NCI-H2196 treated with DMSO at 0.1 percent for 48 hours (cell line): ENCODE measurements at regions not wholly inside any gene's neighbourhood (a gene's known extent, or its start where the extent isn't known, plus 50 kb on each side); places are given as distances from the start of the nearest gene placed in this dataset.

ENCODE experiments used
- DNase-seq: peaks from one replicate; lab custom pipeline; 2025; ENCODE audit not compliant: unreplicated experiment; lab: John Stamatoyannopoulos, UW

DNA sequence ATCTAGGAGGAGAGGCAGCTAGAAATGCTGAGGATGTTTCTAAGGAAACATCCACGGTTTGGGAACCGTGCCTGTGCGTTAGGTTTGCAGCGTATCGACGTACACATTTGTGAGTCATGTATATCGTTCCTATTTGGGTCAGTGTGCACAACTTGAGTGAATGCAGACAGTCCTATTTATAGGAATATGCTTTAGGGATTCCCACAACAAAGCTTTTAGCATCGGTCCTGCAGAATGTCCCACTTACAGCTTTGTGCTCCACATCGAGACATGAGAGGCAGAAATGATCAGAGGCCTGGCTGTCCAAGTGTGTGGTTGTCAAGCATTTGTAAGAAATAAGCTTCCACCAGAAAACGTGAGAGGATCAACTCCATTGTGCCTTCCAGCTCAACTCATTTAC is 1282.7 kb upstream of the WWC1 start:
- no peak for DNase-seq

DNA sequence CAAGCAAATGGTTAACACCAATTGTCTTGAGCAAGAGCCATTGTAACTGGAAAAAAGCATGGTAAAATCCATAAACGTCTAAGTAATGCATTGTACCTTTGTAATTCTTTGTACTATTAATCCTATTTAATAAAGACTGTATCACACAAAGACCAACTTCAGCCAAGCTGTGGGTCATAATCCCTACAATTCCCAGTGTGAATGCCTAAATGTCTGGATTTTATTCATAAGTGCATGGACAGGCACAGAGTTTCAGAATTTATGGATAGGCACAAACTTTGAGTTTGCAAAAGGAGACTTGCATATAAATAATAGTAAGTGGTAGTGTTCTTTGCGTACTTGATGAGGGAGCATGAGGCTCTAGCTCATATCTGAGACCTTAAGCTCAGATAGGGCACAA is 1280.2 kb upstream of the WWC1 start:
- no peak for DNase-seq

DNA sequence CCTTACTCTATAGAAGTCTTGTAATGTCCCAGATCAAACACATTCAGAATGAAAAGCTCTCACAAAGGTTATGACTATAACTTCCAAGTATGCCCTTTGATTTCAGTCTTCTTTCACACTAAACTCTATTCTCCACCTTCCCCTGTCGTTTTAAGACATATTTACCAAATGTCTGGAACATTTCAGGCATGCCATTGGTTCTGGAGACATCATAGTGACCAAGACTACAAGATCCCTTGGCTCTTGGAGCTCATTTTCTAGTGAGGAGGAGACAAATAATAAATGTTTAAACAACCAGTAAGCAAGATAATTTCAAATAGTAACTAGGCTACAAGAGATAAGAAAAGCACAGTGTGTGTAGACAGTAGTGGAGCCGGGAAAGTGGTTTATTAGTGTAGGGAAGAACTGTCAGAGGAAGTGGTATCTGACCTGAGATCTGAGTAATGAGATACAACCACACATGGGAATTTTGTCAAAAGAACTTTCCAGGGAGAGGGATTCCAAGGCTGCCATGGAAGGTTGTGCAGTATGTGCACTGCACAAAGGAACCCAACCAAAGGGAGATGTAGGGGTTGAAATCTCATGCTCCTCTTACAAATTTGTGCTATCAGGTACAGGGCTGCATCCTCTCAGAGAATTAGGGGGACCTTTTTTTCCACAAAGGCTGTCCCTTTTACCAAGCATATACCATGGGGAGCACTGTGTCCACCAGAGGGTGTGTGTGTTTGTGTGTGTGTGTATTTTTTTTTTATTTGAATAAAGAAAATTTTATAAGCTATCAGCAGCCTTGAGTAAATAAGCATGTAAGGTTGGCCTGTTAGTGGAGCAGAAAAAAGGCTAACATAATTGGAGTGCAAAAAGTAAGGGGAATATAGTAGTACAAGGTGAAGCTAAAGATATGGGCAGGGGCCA is 1279.1 kb upstream of the WWC1 start:
- no peak for DNase-seq

DNA sequence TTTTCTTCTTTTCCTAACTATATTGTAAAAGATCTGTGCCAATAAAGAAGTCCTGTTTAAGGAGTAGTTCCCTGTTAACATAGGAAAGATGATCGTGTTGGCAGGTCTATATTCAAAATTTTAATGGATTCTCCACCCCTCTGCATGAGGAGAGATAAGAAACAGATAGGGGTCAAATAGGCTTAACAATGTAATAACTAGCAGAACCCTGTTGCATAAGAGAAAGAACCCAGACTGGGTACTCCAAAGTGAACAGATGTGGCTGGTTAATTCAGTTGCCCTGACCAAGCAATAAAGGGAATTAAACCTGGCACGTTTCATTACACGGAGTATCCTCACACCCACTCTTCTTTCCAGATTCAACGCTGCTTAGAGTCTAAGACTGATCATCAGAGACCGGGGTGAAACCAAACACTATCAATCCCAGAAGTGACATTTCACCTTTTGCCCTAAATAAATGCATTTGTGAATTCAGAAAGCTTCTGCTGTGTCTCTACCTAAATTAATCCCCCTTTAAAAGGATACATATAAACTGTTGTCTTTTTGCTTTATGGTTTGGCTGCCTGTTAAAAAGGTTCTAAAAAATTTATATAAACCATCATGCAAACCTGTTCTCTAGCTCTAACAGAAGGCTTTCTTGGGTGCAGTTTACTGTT is 1276.9 kb upstream of the WWC1 start:
- no peak for DNase-seq

DNA sequence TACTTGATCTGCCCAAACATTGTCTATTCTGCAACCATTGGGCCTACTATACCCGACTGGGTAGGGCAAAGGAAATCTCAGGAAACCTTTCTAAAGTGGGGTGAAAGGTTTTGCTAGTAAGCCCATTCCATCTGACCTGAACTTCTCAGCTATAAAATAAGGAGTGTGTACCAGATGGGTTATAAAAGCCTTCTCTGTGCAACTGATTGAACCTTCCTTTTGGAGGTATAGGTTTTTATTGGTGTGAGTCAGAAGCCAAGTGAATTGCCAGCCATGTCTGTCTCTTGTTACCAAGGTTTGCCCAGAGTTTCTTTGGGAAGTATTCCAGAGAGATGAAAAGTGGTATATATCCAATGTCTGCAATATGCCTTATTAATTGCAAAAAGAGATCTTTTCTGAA is 1271.0 kb upstream of the WWC1 start:
- no peak for DNase-seq

DNA sequence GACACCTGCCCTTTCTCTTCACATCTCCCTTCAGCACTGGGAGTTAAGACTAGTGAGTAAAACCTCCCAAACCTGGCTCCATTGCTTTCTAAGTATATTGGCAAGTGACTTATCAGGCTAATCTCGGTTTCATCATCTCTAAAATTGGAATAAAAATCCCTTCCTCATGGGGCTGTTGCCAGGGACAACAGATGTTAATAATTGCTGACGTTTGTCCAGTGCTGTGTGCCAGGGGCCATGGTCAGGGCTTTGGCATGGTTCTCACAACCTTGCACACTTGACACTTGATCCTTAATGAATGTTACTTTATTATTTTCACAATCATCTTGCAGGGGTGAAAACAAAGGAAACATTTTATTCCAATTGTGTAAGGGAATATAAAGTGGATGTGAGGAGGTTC is 1262.0 kb upstream of the WWC1 start:
- DNase-seq = no peak

DNA sequence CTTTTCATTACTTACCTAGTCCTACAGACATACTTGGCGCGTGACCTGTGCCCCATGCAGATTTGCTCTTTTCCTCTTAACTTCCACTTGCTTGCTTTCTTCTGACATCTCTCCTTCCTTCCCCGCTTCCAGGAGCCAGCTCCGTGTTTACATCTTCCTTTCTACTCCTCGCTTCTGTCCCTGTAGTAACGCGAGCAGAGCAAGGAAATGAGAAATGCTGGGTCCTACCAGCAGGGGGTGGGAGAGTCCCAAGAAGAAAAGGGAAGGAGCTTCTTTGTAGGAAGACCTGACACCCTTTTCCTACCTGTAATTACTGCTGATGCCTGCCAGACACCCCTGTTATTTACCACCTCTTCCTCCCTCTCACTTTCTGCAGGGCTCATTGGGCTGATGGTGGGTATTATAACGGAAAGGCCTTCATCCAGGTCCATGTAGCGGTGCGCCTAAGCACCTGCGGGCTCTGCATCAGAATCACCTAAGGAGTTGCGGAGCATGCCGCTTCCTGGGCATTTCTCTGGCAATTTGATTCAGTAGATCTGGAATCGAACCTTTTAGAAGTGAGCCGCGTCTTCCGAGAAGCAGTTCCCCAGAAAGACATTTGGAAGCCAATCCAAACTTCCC is 1260.8 kb upstream of the WWC1 start:
- DNase-seq = no peak

DNA sequence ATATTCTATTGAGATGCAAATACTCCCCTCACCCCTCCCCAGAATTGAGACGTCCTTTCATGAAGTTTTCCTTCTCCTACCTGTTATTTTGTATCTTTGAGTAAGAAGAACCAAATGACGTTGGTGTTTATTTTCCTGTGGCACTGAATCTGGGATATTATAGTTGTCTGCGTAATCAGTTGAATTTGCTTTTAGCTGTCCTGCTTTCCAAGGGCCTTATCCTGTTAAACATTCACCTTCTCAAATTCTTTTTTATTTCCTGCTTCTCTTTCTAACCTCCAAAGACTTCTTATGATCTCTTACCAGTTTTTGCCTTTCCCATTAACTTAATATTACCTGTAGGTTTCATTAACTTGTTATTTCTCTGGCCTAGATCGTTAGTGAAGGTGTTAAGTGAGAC is 1254.9 kb upstream of the WWC1 start:
- no peak for DNase-seq

DNA sequence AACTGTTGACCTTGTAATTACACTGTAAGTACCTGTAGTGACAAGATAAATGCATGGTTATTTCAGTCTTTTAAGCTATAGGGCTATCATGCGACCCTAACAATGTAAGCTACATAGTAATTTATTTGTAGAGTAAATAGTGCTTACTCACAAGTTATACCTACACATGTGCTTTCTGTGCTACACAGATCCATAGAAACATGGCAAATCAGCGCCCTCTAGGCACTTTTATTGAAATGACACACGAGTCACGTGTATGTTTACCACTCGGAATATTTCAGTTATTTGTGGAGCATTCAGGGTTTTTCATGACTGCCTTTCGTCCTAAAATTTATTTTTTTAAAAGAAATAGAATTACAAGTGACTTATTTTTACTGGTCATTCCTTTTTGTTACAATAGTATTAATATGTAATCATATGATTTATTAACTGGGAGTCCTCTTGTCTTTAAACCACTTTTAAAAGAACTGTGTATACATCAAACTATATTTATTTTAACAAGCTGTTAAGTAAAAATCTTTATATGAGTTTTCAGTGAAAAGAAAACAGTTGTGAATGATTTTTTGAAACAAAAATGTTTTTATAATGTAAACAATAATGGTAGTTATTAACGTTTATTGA is 1242.3 kb upstream of the WWC1 start:
- DNase-seq = no peak

DNA sequence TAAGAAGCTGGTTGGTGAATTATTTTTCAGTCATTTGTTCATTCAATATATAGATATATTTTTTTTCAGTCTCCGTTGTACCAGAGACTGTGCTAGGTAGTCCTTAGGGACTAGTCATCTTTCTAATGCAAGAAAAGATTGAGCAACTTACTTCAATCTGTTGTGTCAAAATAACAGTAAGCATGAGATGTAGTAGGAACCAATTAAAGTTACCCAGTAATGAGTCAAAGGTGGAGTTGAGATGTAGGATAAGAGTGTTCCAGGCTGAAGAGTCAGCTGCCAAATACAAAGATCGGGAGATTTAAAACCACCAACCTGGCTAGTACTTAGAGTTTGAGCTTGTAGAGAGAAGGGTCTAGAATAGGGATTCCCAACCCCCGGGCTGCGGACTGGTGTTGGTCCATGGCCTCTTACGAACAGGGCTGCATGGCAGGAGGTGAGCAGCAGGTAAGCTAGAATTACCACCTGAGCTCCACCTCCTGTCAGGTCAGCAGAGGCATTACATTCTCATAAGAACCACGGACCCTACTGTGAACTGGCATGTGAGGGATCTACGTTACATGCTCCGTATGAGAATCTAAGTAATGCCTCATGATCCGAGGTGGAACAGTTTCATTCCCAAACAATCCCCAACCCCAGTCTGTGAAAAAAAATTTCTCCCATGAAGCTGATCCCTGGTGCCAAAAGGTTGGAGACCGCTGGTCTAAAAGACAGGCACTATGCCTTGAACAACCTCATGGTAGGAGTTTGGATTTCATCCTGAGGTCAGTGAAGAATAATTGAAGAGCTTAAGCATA is 1241.5 kb upstream of the WWC1 start:
- no peak for DNase-seq

DNA sequence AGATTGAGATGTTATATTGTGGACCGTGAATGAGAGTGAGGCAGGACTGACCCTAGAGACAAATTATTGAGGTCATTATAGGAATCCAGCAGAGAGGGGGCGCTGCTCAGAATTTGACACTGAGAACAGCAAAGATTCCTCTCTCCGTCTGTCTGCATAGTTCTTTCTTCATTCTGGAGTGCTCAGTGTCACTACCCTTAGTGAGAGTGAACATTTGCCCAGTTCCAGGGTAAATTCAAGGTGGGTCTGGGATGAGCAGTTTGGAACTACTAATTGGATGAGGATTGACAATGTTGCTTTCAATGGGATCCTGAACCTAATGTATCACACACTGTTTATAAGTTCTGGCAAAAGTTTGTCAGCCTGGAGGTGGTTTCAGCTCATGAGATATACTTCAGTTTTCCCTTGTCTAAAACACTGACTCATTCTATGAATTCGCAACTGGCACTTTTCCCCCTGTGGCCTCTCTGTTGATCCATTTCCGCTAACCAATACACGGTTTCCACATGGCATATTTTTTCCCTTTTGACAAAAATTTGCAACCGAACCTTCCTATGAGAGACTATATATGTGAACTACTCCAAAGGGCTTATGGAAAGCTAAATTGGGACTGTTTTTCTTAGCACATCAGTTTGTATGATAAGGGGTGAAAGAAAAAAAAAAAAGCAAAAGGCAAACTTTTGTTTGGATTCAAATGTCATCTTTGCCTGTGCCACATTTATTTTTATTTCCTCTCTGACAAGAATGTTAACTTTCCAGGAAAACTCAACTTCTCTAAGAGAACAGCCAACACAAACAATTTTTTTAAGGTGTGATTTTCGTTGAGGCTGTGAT is 1240.7 kb upstream of the WWC1 start:
- no peak for DNase-seq

DNA sequence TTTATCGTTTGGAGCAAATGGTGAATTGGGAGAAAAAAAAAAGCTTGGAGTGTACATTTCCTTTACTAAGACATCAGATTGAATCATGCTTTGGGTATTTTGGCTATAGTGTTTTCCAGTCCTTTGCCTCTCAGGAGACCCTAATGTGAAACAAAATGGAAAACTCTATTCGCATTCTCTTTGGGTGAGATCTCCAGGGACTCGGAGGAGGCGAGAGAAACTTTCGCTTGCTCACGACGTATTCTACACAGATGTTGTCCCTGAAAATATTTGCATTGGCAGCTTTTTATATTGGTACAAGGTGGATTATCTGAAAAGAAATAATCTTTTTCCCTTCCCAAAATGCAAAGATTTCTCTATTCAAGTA is 1240.1 kb upstream of the WWC1 start:
- no peak for DNase-seq

DNA sequence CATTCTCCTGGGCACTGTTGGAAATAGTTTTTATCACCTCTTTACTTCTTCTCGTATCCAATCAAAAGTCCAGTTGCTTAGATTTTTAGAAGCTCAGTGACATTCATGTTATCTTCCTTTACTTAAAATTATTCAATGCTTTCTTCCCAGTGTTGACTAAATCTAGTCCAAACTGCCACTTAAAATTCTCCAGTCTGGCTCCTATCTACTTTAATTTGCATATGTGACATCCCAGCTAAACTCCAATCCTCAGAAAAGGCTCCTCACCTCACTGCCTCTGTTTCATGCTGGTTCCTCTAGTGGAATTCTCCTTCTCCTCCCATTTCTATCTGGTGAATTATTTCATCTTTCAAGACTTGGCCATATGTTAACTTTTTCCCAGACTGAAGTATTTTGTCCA is 1238.7 kb upstream of the WWC1 start:
- no peak for DNase-seq

DNA sequence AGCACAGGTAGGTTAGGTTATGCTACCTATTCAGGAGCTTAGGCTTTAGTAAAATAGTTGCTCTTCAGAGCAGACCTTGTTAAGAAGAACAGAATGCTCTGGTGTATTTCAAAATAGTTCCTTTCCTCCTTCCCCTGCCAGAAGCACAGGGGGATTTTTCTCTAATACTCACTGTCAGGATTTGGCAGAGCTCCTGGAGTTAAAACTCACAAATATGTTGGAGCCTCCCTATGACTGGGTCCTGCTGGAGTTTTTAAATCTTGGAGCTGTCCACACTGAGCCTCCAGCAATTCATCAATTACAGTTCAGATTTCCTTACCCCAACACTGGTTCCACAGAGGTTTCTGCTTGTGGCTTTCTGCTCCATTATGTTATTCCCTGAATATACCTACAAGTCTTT is 1233.8 kb upstream of the WWC1 start:
- DNase-seq = no peak

DNA sequence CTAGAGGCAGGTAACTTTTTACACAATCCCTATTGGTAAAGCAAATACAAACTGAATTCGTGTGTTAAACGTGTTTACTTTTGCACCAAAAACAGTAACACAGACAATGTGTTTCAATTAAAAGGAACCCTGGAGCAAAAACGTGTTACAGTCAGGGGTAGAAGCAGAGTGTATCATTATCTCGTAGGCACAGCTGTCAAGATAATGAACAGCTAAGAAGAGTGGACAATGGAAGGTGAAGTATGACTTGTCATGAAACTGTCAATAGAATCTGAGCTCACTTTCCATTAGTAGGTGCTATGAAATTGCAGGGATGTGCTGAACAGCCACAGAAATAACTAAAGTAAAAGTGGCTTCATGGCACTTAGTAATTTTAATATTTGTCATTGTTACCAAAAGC is 1229.8 kb upstream of the WWC1 start:
- DNase-seq = no peak

DNA sequence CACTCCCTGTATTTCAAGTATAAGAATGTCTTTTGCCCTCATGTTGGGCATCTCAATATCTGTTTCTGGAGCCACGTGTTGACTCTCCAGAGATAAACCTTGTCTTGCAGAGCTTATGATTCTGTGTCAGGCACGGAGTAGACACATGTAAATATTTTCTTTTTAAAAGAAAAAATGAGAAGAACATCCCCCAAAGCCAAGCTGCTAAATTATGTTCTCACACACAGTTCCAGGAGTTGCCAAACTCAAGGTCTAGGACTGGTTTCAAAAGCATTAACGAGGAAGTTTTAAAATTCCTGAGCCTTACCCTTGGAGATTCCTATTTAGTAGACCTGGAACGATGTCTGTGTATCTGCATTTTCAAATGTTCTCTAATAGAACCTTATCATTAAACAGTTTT is 1228.3 kb upstream of the WWC1 start:
- no peak for DNase-seq

DNA sequence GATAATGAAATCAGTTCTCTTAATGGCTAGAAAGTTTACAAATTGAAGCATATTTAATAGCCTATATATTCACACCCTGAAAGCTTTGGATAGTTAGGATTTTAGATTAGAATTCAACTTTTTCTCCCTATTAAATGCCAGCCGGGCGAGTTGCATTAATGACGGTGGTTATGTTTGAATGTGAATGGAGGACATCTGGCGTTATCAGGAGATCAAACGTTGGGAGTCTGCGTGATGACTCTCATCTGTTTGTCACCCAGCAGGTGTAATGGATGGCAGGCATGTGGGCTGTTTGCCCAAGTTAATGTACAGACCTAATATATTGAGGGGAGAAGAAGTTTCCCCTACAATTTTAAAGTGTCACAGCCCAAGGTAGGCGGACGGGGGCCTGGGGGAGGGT is 1227.7 kb upstream of the WWC1 start:
- no peak for DNase-seq

DNA sequence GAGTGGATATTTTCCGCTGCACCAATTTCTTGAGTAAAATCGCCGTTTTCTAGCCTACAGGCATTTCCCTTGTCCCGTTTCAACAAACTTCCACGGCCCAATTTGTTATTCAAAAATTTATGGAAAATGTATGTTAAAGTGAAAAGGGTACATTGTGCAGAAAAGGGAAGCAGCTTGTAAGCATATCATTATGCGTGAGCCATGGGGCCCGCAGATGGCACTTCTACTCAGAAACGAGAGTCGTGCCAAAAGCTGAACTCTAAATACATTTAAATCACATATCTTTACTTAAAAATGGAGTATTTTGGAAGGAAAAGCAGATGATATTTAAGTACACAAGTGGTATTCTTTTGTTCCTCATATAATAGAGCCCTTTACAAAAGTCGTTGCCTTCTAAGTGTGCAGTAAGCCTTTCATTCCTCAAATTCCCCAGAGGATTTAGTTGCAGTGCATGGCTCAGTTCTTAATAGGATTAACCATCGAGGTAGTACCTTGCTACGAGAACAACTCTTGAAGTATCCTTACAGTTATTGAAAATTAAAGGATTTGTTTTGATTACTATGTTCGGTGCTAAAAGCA is 1227.2 kb upstream of the WWC1 start:
- no peak for DNase-seq

DNA sequence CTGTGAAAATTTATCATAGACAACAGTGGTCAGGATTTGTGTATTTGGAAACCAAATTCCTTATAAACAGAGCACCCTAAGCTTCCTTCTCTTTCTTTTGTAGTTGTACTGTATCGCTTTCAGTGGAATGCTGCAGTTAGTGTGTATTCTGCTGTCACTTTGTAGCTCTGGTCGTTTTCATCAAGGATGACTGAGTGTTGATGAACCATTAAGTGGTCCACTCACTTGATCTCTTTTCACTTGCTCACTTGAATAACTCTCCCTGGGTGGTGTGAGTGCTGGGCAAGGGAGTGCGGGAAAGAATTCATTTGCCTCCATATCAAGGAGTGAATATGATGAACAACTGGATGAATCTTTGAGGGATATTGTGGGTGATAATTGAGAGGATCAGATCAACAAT is 1225.7 kb upstream of the WWC1 start:
- DNase-seq = no peak
